ENCODE measurements at regions not wholly inside any gene's neighbourhood (a gene's known extent, or its start where the extent isn't known, plus 50 kb on each side); places are given as distances from the start of the nearest gene placed in this dataset.

DNA sequence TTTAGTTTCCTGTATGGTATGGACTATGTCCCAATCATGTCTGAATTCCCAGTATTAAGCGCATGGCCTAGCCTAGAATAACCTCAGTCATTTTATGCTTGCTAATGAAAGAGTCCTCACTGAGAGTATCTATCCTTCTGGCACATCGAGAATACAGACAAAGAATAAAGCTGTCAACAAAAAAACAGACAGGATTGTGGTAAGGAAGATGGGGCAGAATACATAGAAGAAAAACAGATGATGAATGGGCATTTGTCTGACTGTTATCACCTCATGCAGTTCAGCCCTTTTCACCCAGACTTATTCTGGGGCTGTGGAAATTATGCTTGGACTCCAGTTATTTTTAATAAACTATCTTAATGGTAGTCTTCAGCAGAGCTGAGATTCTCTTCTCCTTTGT is 363.8 kb upstream of the TNC start:
- H3K27me3 ChIP-seq (ENCODE audit: control insufficient read depth, insufficient read depth, low read length, poor library complexity, severe bottlenecking), result no peaks in the 10 kb centered on the region
- Mint-ChIP-seq H3K36me3 (ENCODE audit: low read depth) (peaks cover 9% of the 10 kb centered on the region), H3K27ac (no peak overlapping the region), H3K4me3 (no peak overlapping the region), H3K27me3 (ENCODE audit: insufficient read depth) (no peaks in the 10 kb centered on the region), H3K9me3 (no peaks in the 10 kb centered on the region), H3K4me1 (peaks cover 27% of the 10 kb centered on the region)
- H3K4me1 ChIP-seq (ENCODE audit: control insufficient read depth, insufficient read depth, low read length), result no peaks in the 10 kb centered on the region
- TF ChIP-seq, protein P1, sequence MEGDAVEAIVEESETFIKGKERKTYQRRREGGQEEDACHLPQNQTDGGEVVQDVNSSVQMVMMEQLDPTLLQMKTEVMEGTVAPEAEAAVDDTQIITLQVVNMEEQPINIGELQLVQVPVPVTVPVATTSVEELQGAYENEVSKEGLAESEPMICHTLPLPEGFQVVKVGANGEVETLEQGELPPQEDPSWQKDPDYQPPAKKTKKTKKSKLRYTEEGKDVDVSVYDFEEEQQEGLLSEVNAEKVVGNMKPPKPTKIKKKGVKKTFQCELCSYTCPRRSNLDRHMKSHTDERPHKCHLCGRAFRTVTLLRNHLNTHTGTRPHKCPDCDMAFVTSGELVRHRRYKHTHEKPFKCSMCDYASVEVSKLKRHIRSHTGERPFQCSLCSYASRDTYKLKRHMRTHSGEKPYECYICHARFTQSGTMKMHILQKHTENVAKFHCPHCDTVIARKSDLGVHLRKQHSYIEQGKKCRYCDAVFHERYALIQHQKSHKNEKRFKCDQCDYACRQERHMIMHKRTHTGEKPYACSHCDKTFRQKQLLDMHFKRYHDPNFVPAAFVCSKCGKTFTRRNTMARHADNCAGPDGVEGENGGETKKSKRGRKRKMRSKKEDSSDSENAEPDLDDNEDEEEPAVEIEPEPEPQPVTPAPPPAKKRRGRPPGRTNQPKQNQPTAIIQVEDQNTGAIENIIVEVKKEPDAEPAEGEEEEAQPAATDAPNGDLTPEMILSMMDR (conservative IDR thresholded peaks at IDR 0.05), result no peak
- DNase-seq, result no peak
- WGBS, 2 experiments (ENCODE audit: insufficient coverage in 1 of 2, insufficient read length in 1 of 2), result 96 to 100% methylated on average over 2 of the region's 2 CpGs
- H3K4me3 ChIP-seq (ENCODE audit: low read length), result no peak overlapping the region
- no peak overlapping the region for H3K9ac ChIP-seq (ENCODE audit: extremely low read depth, low read length, poor library complexity, severe bottlenecking)
- H3K9me3 ChIP-seq (ENCODE audit: control insufficient read depth, low read length), result no peaks in the 10 kb centered on the region
- H3K27ac ChIP-seq (ENCODE audit: low read depth, low read length), result no peak overlapping the region
- no peaks in the 10 kb centered on the region for H3K36me3 ChIP-seq (ENCODE audit: control insufficient read depth, insufficient read depth, low read length)

DNA sequence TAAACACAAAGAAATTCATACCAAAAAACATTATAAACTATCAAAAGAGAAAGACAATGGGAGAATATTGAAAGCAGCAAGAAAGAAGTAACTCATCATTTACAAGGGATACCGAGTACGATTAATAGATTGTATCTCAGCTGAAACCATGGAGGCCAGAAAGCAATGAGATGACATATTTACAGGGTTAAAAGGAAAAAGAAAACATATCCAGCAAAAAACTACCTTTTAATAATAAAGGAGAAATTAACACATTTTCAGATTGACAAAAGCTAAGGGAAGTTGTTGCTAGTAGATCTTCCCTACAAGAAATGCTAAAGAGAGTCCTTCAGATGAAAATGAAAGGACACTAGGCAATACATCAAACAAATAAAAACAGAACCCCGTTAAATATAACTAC is 364.8 kb upstream of the TNC start:
- H3K27me3 Mint-ChIP-seq (ENCODE audit: insufficient read depth), result no peaks in the 10 kb centered on the region
- TF ChIP-seq, protein P1 (conservative IDR thresholded peaks at IDR 0.05), result no peak
- H3K4me3 Mint-ChIP-seq, result no peak overlapping the region
- no peak overlapping the region for H3K27ac Mint-ChIP-seq
- Histone ChIP-seq H3K9me3 (ENCODE audit: control insufficient read depth, low read length) (no peaks in the 10 kb centered on the region), H3K4me1 (ENCODE audit: control insufficient read depth, insufficient read depth, low read length) (no peaks in the 10 kb centered on the region), H3K36me3 (ENCODE audit: control insufficient read depth, insufficient read depth, low read length) (no peaks in the 10 kb centered on the region), H3K27me3 (ENCODE audit: control insufficient read depth, insufficient read depth, low read length, poor library complexity, severe bottlenecking) (no peaks in the 10 kb centered on the region), H3K4me3 (ENCODE audit: low read length) (no peak overlapping the region), H3K27ac (ENCODE audit: low read depth, low read length) (no peak overlapping the region), H3K9ac (ENCODE audit: extremely low read depth, low read length, poor library complexity, severe bottlenecking) (no peak overlapping the region)
- DNase-seq, result no peak
- H3K9me3 Mint-ChIP-seq, result no peaks in the 10 kb centered on the region
- peaks cover 19% of the 10 kb centered on the region for H3K4me1 Mint-ChIP-seq
- H3K36me3 Mint-ChIP-seq (ENCODE audit: low read depth), result peaks cover 8% of the 10 kb centered on the region
- 96% methylated on average over 3 of the region's 3 CpGs; no CpG with 5 or more reads in 1 of the 2 experiments for WGBS, 2 experiments (ENCODE audit: insufficient coverage in 1 of 2, insufficient read length in 1 of 2)

DNA sequence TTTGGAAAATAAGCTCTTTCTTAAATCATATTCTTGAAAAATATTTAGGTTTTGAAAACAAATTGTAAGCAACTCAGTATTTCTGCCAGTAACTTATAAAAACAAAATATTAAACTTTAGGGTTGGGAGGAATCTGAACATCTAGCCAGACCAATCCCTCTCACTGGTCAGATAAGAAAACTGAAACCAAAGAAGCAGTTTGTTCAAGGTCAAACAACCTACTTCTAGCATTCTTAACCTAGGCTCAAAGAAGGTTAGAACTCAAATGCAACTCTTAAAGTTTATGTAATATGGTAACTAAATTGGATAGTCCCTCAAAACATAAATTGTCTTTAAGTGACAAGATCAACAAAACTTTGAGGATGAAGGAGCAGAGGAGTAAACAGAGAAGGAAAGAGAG is 374.9 kb upstream of the TNC start:
- no peaks in the 10 kb centered on the region for H3K9me3 ChIP-seq (ENCODE audit: control insufficient read depth, low read length)
- Mint-ChIP-seq H3K27me3 (ENCODE audit: insufficient read depth) (peaks cover 54% of the 10 kb centered on the region), H3K9me3 (no peaks in the 10 kb centered on the region), H3K4me1 (peaks cover 27% of the 10 kb centered on the region), H3K27ac (no peak overlapping the region), H3K4me3 (no peak overlapping the region), H3K36me3 (ENCODE audit: low read depth) (no peaks in the 10 kb centered on the region)
- peaks cover 44% of the 10 kb centered on the region for H3K27me3 ChIP-seq (ENCODE audit: control insufficient read depth, insufficient read depth, low read length, poor library complexity, severe bottlenecking)
- TF ChIP-seq, protein P1 (conservative IDR thresholded peaks at IDR 0.05), result no peak
- H3K4me3 ChIP-seq (ENCODE audit: low read length), result no peak overlapping the region
- peaks cover 3% of the 10 kb centered on the region for H3K4me1 ChIP-seq (ENCODE audit: control insufficient read depth, insufficient read depth, low read length)
- H3K36me3 ChIP-seq (ENCODE audit: control insufficient read depth, insufficient read depth, low read length), result no peaks in the 10 kb centered on the region
- DNase-seq, result no peak
- H3K27ac ChIP-seq (ENCODE audit: low read depth, low read length), result no peak overlapping the region
- H3K9ac ChIP-seq (ENCODE audit: extremely low read depth, low read length, poor library complexity, severe bottlenecking), result no peak overlapping the region

Measured in endodermal cell (in vitro differentiated cells).